Parathyroid adenoma (tissue), 2 donors: ENCODE measurements at regions not wholly inside any gene's neighbourhood (a gene's known extent, or its start where the extent isn't known, plus 50 kb on each side); places are given as distances from the start of the nearest gene placed in this dataset.

ENCODE experiments used
- H2AFZ ChIP-seq: fragments of 300-600 bp; sonication (generic); one replicate; pipeline ENCODE4 v1.7.0; 2017; ENCODE audit warnings: antibody characterized with exemption, mild to moderate bottlenecking
- H3K27ac ChIP-seq: fragments of 300-600 bp; sonication (generic); one replicate; pipeline ENCODE4 v1.7.0; 2017
- H3K27me3 ChIP-seq: fragments of 300-600 bp; sonication (generic); one replicate; pipeline ENCODE4 v1.7.0; 2017; ENCODE audit warnings: low read length; ENCODE audit not compliant: control insufficient read depth, insufficient read depth
- H3K36me3 ChIP-seq: fragments of 300-600 bp; sonication (generic); one replicate; pipeline ENCODE4 v1.7.0; 2017; ENCODE audit warnings: low read length; ENCODE audit not compliant: control insufficient read depth, insufficient read depth
- H3K4me1 ChIP-seq: fragments of 300-600 bp; sonication (generic); one replicate; pipeline ENCODE4 v1.7.0; 2017; ENCODE audit warnings: control low read depth
- H3K4me2 ChIP-seq: fragments of 300-600 bp; sonication (generic); one replicate; pipeline ENCODE4 v1.7.0; 2017; ENCODE audit warnings: low read length
- H3K4me3 ChIP-seq: fragments of 300-600 bp; sonication (generic); one replicate; pipeline ENCODE4 v1.7.0; 2017; ENCODE audit warnings: low read depth, low read length
- H3K79me2 ChIP-seq: fragments of 300-600 bp; sonication (generic); one replicate; pipeline ENCODE4 v1.7.0; 2017; ENCODE audit warnings: control low read depth
- H3K9ac ChIP-seq: fragments of 300-600 bp; sonication (generic); one replicate; pipeline ENCODE4 v1.7.0; 2017; ENCODE audit warnings: mild to moderate bottlenecking
- H3K9me3 ChIP-seq: fragments of 300-600 bp; sonication (generic); one replicate; pipeline ENCODE4 v1.7.0; 2017; ENCODE audit warnings: low read length; ENCODE audit not compliant: control insufficient read depth
- TF ChIP-seq, protein P1 (sequence below): fragments of 300-600 bp; sonication (generic); IDR thresholded peaks from one replicate; pipeline ENCODE4 v1.7.0; 2017; ENCODE audit warnings: antibody characterized with exemption, mild to moderate bottlenecking
- donor health status: primary hyperparathyroidism.

DNA sequence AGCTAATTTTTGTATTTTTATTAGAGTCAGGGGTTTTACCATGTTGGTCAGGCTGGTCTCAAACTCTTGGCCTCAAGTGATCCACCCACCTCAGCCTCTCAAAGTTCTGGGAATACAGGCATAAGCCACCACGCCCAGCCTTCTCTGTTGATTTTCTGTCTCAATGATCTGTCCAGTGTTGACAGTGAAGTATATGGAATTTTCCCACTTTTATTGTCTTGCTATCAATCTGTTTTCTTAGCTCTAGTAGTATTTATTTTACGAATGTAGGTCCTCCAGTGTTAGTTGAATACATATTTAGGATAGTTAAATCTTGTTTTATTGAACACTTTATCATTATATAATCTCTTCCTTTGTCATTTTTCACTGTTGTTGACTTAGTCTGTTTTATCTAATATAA is 1603.9 kb downstream of the ADGRL3 start:
- Histone ChIP-seq H3K9me3 (no peaks in the 10 kb centered on the region), H2AFZ (no peak overlapping the region), H3K4me3 (no peak overlapping the region), H3K4me1 (no peaks in the 10 kb centered on the region), H3K4me2 (no peak overlapping the region), H3K9ac (no peak overlapping the region), H3K36me3 (no peaks in the 10 kb centered on the region), H3K79me2 (no peaks in the 10 kb centered on the region), H3K27me3 (no peaks in the 10 kb centered on the region), H3K27ac (no peak overlapping the region)
- TF ChIP-seq, protein P1, sequence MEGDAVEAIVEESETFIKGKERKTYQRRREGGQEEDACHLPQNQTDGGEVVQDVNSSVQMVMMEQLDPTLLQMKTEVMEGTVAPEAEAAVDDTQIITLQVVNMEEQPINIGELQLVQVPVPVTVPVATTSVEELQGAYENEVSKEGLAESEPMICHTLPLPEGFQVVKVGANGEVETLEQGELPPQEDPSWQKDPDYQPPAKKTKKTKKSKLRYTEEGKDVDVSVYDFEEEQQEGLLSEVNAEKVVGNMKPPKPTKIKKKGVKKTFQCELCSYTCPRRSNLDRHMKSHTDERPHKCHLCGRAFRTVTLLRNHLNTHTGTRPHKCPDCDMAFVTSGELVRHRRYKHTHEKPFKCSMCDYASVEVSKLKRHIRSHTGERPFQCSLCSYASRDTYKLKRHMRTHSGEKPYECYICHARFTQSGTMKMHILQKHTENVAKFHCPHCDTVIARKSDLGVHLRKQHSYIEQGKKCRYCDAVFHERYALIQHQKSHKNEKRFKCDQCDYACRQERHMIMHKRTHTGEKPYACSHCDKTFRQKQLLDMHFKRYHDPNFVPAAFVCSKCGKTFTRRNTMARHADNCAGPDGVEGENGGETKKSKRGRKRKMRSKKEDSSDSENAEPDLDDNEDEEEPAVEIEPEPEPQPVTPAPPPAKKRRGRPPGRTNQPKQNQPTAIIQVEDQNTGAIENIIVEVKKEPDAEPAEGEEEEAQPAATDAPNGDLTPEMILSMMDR = no peak

DNA sequence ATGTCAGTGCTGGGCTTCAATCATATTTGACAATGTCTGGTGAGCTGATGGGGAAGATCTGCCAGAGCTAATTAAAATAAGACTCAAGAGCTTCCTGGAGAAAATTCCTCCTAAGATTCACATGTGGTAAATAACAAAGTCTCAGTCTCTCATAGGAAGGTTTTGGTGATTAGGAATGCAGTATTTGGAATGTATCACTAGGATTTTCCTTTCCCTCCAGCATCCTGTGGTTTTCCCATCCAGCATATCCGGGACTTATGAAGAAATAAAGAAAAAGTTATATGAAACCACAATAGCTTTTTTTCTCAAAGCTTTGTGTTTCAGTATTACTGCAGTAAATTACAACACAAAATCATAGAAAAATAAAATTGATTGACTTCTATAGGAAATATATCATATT is 1597.1 kb downstream of the ADGRL3 start:
- Histone ChIP-seq H3K9ac (no peak overlapping the region), H3K9me3 (no peaks in the 10 kb centered on the region), H3K4me1 (no peaks in the 10 kb centered on the region), H2AFZ (no peak overlapping the region), H3K27me3 (no peaks in the 10 kb centered on the region), H3K36me3 (no peaks in the 10 kb centered on the region), H3K4me2 (no peak overlapping the region), H3K27ac (no peak overlapping the region), H3K4me3 (no peak overlapping the region), H3K79me2 (no peaks in the 10 kb centered on the region)
- TF ChIP-seq, protein P1 = no peak

DNA sequence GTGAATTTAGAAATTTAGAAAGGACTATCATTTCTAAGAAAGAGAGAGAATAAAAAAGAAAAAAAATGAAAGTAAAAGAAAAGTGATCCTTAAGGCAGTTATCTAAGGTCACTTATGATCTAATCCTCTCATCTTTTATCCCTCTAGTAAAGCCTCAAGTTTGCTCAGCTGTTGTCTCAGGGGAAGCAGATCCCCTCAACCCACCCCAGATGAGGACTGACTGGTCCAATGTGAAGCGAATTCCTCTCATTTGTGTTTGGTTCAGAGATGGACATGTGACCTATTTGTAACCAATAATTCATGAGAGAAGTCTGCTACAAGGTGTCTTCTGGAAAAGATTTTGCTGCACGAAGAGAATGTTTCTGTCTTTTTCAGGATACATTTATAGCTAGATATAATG is 1591.3 kb downstream of the ADGRL3 start:
- TF ChIP-seq, protein P1 = no peak
- Histone ChIP-seq H3K9me3 (no peaks in the 10 kb centered on the region), H3K27ac (no peak overlapping the region), H3K36me3 (no peaks in the 10 kb centered on the region), H3K4me3 (no peak overlapping the region), H3K4me2 (no peak overlapping the region), H3K79me2 (no peaks in the 10 kb centered on the region), H3K9ac (no peak overlapping the region), H2AFZ (no peak overlapping the region), H3K27me3 (no peaks in the 10 kb centered on the region), H3K4me1 (no peaks in the 10 kb centered on the region)

DNA sequence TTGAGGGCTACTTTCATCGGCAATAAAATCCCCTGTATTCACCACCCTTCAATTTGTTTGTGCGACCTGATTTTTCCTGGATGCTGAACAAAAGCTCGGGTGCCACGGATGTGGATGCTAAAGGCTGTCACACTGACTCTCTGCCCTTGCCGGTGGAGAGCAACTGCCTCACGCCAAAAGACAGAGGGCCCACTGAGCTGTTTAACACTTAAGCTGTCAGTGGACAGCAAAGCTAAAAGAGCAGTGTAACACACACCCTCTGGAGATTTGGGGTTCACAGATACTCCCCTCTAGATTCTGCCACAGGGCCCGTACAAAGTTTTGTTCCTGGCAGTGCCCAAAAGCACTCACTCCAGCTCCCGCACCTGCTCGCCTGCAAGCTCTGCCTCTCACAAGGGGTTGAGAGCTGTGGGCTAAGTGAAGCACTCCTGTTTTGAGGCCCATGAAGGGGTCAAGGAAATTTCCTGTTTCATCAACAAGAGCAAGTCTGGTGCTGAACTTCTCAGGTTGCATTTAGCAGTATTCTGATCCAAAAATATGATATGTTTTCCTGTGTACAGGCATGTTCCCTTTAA is 1571.9 kb downstream of the ADGRL3 start:
- H2AFZ ChIP-seq = no peak overlapping the region

DNA sequence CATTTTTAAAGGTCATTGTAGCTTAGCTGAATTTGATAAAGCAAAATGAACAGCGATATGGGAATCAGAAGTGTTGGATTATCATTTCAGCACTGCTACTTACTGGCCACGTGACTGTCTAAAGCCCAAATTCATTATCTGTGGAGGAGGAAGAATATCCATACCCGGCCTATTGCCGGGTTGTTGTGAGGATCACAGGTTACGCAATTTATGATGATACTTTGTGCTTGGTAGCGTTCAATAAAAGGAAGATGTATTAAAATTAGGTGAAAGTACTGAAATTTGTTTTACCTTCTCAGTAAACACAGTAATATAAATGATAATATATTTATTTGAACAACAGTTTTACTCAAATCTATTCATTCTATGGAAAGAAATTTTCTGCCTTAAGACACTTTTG is 1540.2 kb downstream of the ADGRL3 start:
- TF ChIP-seq, protein P1 = no peak
- H3K4me1 ChIP-seq = no peaks in the 10 kb centered on the region
- H3K79me2 ChIP-seq = no peaks in the 10 kb centered on the region
- H3K27ac ChIP-seq = no peak overlapping the region
- no peaks in the 10 kb centered on the region for H3K9me3 ChIP-seq
- no peak overlapping the region for H2AFZ ChIP-seq
- no peaks in the 10 kb centered on the region for H3K36me3 ChIP-seq
- H3K27me3 ChIP-seq = no peaks in the 10 kb centered on the region
- no peak overlapping the region for H3K4me2 ChIP-seq
- no peak overlapping the region for H3K4me3 ChIP-seq
- H3K9ac ChIP-seq = no peak overlapping the region

More for the DNA sequence above, 1571.9 kb downstream of the ADGRL3 start:
- no peak overlapping the region for H3K4me2 ChIP-seq
- no peak overlapping the region for H3K27ac ChIP-seq
- no peaks in the 10 kb centered on the region for H3K27me3 ChIP-seq
- H3K79me2 ChIP-seq = no peaks in the 10 kb centered on the region
- H3K4me1 ChIP-seq = no peaks in the 10 kb centered on the region
- TF ChIP-seq, protein P1 = no peak
- H3K9ac ChIP-seq = no peak overlapping the region
- no peaks in the 10 kb centered on the region for H3K9me3 ChIP-seq
- H3K36me3 ChIP-seq = no peaks in the 10 kb centered on the region
- no peak overlapping the region for H3K4me3 ChIP-seq
